Gastroesophageal sphincter (tissue), 3 donors: ENCODE measurements at regions not wholly inside any gene's neighbourhood (a gene's known extent, or its start where the extent isn't known, plus 50 kb on each side); places are given as distances from the start of the nearest gene placed in this dataset.

Experiments
- CTCF ChIP-seq, 4 experiments: fragments of 200-600 bp in 2 of 4; fragments of 450-650 bp in 2 of 4; sonication (generic) in 1 of 4; IDR thresholded peaks; one replicate each; pipeline ENCODE4 v1.5.1; 2017 to 2019; ENCODE audit warnings: antibody characterized with exemption in 4 of 4, mild to moderate bottlenecking in 2 of 4, moderate library complexity in 2 of 4
- POLR2A ChIP-seq, 2 donors: fragments of 450-650 bp; IDR thresholded peaks; one replicate each; pipeline ENCODE4 v1.6.1; 2017; ENCODE audit warnings: antibody characterized with exemption in 2 of 2, mild to moderate bottlenecking in 2 of 2, moderate library complexity in 1 of 2
- POLR2AphosphoS5 ChIP-seq: sonication (generic); formaldehyde crosslinking; IDR thresholded peaks from one replicate; pipeline ENCODE4 v1.6.1; 2017; ENCODE audit warnings: antibody characterized with exemption

- no peak for TF ChIP-seq CTCF (IDR thresholded peaks at IDR 0.05)
- no peak for TF ChIP-seq POLR2A (IDR thresholded peaks at IDR 0.05)
- no peak for TF ChIP-seq POLR2AphosphoS5
Observed at GRCh38 chr5:3195994-3196393, 399.6 kb upstream of the IRX1 start.
